GM23338 (cell line): ENCODE measurements at regions not wholly inside any gene's neighbourhood (a gene's known extent, or its start where the extent isn't known, plus 50 kb on each side); places are given as distances from the start of the nearest gene placed in this dataset.

ENCODE experiments used
- ATAC-seq: fragments of 200-7000 bp; cut with Tn5 transposase; 3 replicates; pipeline ENCODE4 v1.9.1; 2020
- DNase-seq: peaks from one replicate; pipeline ENCODE4 v3.0.0-alpha.2; 2015; ENCODE audit warnings: low spot score
- H2AFZ ChIP-seq: fragments of 200-600 bp; sonication (generic); 2 replicates; pipeline ENCODE4 v1.8.0; 2016; ENCODE audit warnings: antibody characterized with exemption, mild to moderate bottlenecking, moderate library complexity
- H3F3A ChIP-seq: fragments of 200-600 bp; sonication (generic); replicated peaks from 2 replicates; pipeline ENCODE4 v1.8.0; 2017; ENCODE audit warnings: antibody characterized with exemption, mixed run types, low read depth
- H3K27ac ChIP-seq: fragments of 200-600 bp; sonication (generic); 2 replicates; pipeline ENCODE4 v1.6.1; 2016; ENCODE audit warnings: low read depth
- H3K27me3 ChIP-seq: fragments of 200-600 bp; sonication (generic); 2 replicates; pipeline ENCODE4 v1.8.0; 2016; ENCODE audit warnings: mild to moderate bottlenecking, mixed run types, moderate library complexity; ENCODE audit not compliant: insufficient read depth
- H3K36me3 ChIP-seq: fragments of 200-600 bp; sonication (generic); 2 replicates; pipeline ENCODE4 v1.8.0; 2016; ENCODE audit warnings: mild to moderate bottlenecking; ENCODE audit not compliant: insufficient read depth
- H3K4me1 ChIP-seq: fragments of 200-600 bp; sonication (generic); 2 replicates; pipeline ENCODE4 v1.8.0; 2016; ENCODE audit warnings: mild to moderate bottlenecking, moderate library complexity; ENCODE audit not compliant: insufficient read depth
- H3K4me2 ChIP-seq: fragments of 200-600 bp; sonication (generic); 2 replicates; pipeline ENCODE4 v1.7.1; 2017; ENCODE audit warnings: mixed run types
- H3K4me3 ChIP-seq: fragments of 200-600 bp; sonication (generic); 2 replicates; pipeline ENCODE4 v1.6.1; 2016; ENCODE audit warnings: mixed run types
- H3K79me2 ChIP-seq: fragments of 200-600 bp; sonication (generic); replicated peaks from 2 replicates; pipeline ENCODE4 v1.8.0; 2017; ENCODE audit warnings: mild to moderate bottlenecking; ENCODE audit not compliant: insufficient read depth
- H3K9me2 ChIP-seq: fragments of 200-600 bp; sonication (generic); 2 replicates; pipeline ENCODE4 v1.8.0; 2017; ENCODE audit not compliant: insufficient read depth
- H4K20me1 ChIP-seq: fragments of 200-600 bp; sonication (generic); replicated peaks from 2 replicates; pipeline ENCODE4 v1.8.0; 2017; ENCODE audit warnings: mild to moderate bottlenecking; ENCODE audit not compliant: insufficient read depth
- H3K27ac Mint-ChIP-seq: 2 replicates; pipeline ENCODE4 v1.8.0; 2020; ENCODE audit warnings: inconsistent platforms, mild to moderate bottlenecking, moderate library complexity, mixed read lengths
- H3K27me3 Mint-ChIP-seq: 3 replicates; pipeline ENCODE4 v1.8.0; 2022; ENCODE audit warnings: low read depth, mild to moderate bottlenecking, moderate library complexity, mixed read lengths, inconsistent platforms; ENCODE audit not compliant: insufficient read depth, poor library complexity
- H3K36me3 Mint-ChIP-seq: 3 replicates; pipeline ENCODE4 v1.8.0; 2021; ENCODE audit warnings: low read depth, mild to moderate bottlenecking, inconsistent platforms, moderate library complexity, mixed read lengths
- H3K4me1 Mint-ChIP-seq: 3 replicates; pipeline ENCODE4 v1.8.0; 2020; ENCODE audit warnings: mild to moderate bottlenecking, inconsistent platforms, mixed read lengths
- H3K4me3 Mint-ChIP-seq: 3 replicates; pipeline ENCODE4 v1.8.0; 2021; ENCODE audit warnings: moderate library complexity, mild to moderate bottlenecking, inconsistent platforms, mixed read lengths
- H3K9me3 Mint-ChIP-seq: 3 replicates; pipeline ENCODE4 v1.8.0; 2020; ENCODE audit warnings: moderate library complexity, mild to moderate bottlenecking, inconsistent platforms, mixed read lengths
- CREB1 ChIP-seq: fragments of 250-450 bp; sonication (Bioruptor Pico); IDR thresholded peaks from 2 replicates; pipeline ENCODE4 v1.5.0; 2020; ENCODE audit warnings: low read depth, mild to moderate bottlenecking, moderate library complexity
- EZH2 ChIP-seq: fragments of 200-600 bp; sonication (generic); IDR thresholded peaks from one replicate; pipeline ENCODE4 v1.8.0; 2017; ENCODE audit warnings: antibody characterized with exemption, mild to moderate bottlenecking, low read depth; ENCODE audit not compliant: unreplicated experiment
- EZH2phosphoT487 ChIP-seq: fragments of 200-600 bp; sonication (generic); IDR thresholded peaks from one replicate; pipeline ENCODE4 v1.8.1; 2018; ENCODE audit warnings: antibody characterized with exemption; ENCODE audit not compliant: unreplicated experiment
- JUNB ChIP-seq: IDR thresholded peaks from one replicate; pipeline ENCODE4 v1.6.1; 2016; ENCODE audit warnings: antibody characterized with exemption; ENCODE audit not compliant: unreplicated experiment
- NANOG ChIP-seq: IDR thresholded peaks from 2 replicates; pipeline ENCODE4 v1.6.1; 2016; ENCODE audit warnings: antibody characterized with exemption, borderline replicate concordance
- POLR2AphosphoS5 ChIP-seq: IDR thresholded peaks from 2 replicates; pipeline ENCODE4 v1.6.1; 2016; ENCODE audit warnings: antibody characterized with exemption, low read depth
- STAT1 ChIP-seq: IDR thresholded peaks from one replicate; pipeline ENCODE4 v1.6.1; 2016; ENCODE audit warnings: antibody characterized with exemption; ENCODE audit not compliant: unreplicated experiment
- ZNF114 ChIP-seq: fragments of 250-450 bp; sonication (Bioruptor Pico); IDR thresholded peaks from 2 replicates; pipeline ENCODE4 v1.5.0; 2020; ENCODE audit warnings: mild to moderate bottlenecking, moderate library complexity
- ZNF331 ChIP-seq: fragments of 250-450 bp; sonication (Bioruptor Pico); IDR thresholded peaks from 2 replicates; pipeline ENCODE4 v1.5.0; 2020; ENCODE audit warnings: low read depth, mild to moderate bottlenecking, moderate library complexity
- TF ChIP-seq, protein P1 (sequence below): fragments of 250-450 bp; sonication (Bioruptor Pico); IDR thresholded peaks from 2 replicates; pipeline ENCODE4 v1.5.0; 2020; ENCODE audit warnings: mild to moderate bottlenecking, moderate library complexity
- TF ChIP-seq, protein P2 (sequence below): IDR thresholded peaks from 2 replicates; pipeline ENCODE4 v1.6.1; 2016; ENCODE audit warnings: antibody characterized with exemption
- TF ChIP-seq, protein P3 (sequence below), 2 experiments: fragments of 200-600 bp in 1 of 2; sonication (generic) in 1 of 2; conservative IDR thresholded peaks; 2 replicates each; pipeline versions ENCODE4 v1.5.1 to v1.6.1; 2016 to 2017; ENCODE audit warnings: antibody characterized with exemption in 2 of 2, low read depth in 2 of 2, mild to moderate bottlenecking in 2 of 2, moderate library complexity in 1 of 2
- TF ChIP-seq, protein P4 (sequence below): IDR thresholded peaks from one replicate; pipeline ENCODE4 v1.6.1; 2018; ENCODE audit warnings: antibody characterized with exemption; ENCODE audit not compliant: unreplicated experiment

DNA sequence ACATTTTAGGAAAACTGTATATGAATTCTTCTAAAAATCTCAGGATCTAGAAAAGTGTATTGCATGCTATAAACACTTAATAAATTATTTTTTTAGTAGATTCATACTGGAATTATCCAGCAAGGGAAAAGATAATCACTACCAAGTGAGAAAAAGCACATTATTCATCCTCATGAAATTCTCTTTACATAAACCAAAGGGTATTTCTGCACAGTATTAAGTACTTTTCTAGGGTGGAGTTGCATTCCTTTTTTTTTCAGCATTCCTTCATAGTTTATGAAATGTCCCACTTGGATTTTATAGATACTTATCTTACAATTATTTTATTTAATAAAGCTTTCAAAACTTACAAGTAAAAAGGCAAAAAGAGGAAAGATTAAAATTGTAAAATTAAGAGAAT, 403.3 kb downstream of the HGF start:
- Mint-ChIP-seq H3K27ac (no peak overlapping the region), H3K9me3 (no peaks in the 10 kb centered on the region), H3K36me3 (no peaks in the 10 kb centered on the region), H3K27me3 (peaks cover 2% of the 10 kb centered on the region), H3K4me3 (no peak overlapping the region), H3K4me1 (peaks cover 29% of the 10 kb centered on the region)
- H3K27me3 ChIP-seq: no peaks in the 10 kb centered on the region
- no peaks in the 10 kb centered on the region for H3F3A ChIP-seq
- H3K4me2 ChIP-seq: no peak overlapping the region
- H3K79me2 ChIP-seq: no peaks in the 10 kb centered on the region
- H3K27ac ChIP-seq: no peak overlapping the region
- H3K4me3 ChIP-seq: no peak overlapping the region
- DNase-seq: no peak
- no peak for ATAC-seq
- no peaks in the 10 kb centered on the region for H4K20me1 ChIP-seq
- no peak overlapping the region for H2AFZ ChIP-seq
- H3K36me3 ChIP-seq: no peaks in the 10 kb centered on the region
- peaks cover 13% of the 10 kb centered on the region for H3K4me1 ChIP-seq
- H3K9me2 ChIP-seq: 0 out of 2 replicates have a peak, but pooled peaks cover 8% of the 10 kb centered on the region
- TF ChIP-seq EZH2phosphoT487: no peak
- TF ChIP-seq EZH2: no peak
- TF ChIP-seq CREB1 (CRISPR knock-in tag): no peak
- no peak for TF ChIP-seq ZNF331 (CRISPR knock-in tag)
- TF ChIP-seq, protein P1, sequence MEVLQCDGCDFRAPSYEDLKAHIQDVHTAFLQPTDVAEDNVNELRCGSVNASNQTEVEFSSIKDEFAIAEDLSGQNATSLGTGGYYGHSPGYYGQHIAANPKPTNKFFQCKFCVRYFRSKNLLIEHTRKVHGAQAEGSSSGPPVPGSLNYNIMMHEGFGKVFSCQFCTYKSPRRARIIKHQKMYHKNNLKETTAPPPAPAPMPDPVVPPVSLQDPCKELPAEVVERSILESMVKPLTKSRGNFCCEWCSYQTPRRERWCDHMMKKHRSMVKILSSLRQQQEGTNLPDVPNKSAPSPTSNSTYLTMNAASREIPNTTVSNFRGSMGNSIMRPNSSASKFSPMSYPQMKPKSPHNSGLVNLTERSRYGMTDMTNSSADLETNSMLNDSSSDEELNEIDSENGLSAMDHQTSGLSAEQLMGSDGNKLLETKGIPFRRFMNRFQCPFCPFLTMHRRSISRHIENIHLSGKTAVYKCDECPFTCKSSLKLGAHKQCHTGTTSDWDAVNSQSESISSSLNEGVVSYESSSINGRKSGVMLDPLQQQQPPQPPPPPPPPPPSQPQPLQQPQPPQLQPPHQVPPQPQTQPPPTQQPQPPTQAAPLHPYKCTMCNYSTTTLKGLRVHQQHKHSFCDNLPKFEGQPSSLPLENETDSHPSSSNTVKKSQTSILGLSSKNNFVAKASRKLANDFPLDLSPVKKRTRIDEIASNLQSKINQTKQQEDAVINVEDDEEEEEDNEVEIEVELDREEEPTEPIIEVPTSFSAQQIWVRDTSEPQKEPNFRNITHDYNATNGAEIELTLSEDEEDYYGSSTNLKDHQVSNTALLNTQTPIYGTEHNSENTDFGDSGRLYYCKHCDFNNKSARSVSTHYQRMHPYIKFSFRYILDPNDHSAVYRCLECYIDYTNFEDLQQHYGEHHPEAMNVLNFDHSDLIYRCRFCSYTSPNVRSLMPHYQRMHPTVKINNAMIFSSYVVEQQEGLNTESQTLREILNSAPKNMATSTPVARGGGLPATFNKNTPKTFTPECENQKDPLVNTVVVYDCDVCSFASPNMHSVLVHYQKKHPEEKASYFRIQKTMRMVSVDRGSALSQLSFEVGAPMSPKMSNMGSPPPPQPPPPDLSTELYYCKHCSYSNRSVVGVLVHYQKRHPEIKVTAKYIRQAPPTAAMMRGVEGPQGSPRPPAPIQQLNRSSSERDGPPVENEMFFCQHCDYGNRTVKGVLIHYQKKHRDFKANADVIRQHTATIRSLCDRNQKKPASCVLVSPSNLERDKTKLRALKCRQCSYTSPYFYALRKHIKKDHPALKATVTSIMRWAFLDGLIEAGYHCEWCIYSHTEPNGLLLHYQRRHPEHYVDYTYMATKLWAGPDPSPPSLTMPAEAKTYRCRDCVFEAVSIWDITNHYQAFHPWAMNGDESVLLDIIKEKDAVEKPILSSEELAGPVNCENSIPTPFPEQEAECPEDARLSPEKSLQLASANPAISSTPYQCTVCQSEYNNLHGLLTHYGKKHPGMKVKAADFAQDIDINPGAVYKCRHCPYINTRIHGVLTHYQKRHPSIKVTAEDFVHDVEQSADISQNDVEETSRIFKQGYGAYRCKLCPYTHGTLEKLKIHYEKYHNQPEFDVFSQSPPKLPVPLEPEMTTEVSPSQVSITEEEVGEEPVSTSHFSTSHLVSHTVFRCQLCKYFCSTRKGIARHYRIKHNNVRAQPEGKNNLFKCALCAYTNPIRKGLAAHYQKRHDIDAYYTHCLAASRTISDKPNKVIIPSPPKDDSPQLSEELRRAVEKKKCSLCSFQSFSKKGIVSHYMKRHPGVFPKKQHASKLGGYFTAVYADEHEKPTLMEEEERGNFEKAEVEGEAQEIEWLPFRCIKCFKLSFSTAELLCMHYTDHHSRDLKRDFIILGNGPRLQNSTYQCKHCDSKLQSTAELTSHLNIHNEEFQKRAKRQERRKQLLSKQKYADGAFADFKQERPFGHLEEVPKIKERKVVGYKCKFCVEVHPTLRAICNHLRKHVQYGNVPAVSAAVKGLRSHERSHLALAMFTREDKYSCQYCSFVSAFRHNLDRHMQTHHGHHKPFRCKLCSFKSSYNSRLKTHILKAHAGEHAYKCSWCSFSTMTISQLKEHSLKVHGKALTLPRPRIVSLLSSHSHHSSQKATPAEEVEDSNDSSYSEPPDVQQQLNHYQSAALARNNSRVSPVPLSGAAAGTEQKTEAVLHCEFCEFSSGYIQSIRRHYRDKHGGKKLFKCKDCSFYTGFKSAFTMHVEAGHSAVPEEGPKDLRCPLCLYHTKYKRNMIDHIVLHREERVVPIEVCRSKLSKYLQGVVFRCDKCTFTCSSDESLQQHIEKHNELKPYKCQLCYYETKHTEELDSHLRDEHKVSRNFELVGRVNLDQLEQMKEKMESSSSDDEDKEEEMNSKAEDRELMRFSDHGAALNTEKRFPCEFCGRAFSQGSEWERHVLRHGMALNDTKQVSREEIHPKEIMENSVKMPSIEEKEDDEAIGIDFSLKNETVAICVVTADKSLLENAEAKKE (CRISPR knock-in tag): no peak
- TF ChIP-seq, protein P2, sequence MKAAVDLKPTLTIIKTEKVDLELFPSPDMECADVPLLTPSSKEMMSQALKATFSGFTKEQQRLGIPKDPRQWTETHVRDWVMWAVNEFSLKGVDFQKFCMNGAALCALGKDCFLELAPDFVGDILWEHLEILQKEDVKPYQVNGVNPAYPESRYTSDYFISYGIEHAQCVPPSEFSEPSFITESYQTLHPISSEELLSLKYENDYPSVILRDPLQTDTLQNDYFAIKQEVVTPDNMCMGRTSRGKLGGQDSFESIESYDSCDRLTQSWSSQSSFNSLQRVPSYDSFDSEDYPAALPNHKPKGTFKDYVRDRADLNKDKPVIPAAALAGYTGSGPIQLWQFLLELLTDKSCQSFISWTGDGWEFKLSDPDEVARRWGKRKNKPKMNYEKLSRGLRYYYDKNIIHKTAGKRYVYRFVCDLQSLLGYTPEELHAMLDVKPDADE: no peak
- no peak for TF ChIP-seq POLR2AphosphoS5
- TF ChIP-seq, protein P3, sequence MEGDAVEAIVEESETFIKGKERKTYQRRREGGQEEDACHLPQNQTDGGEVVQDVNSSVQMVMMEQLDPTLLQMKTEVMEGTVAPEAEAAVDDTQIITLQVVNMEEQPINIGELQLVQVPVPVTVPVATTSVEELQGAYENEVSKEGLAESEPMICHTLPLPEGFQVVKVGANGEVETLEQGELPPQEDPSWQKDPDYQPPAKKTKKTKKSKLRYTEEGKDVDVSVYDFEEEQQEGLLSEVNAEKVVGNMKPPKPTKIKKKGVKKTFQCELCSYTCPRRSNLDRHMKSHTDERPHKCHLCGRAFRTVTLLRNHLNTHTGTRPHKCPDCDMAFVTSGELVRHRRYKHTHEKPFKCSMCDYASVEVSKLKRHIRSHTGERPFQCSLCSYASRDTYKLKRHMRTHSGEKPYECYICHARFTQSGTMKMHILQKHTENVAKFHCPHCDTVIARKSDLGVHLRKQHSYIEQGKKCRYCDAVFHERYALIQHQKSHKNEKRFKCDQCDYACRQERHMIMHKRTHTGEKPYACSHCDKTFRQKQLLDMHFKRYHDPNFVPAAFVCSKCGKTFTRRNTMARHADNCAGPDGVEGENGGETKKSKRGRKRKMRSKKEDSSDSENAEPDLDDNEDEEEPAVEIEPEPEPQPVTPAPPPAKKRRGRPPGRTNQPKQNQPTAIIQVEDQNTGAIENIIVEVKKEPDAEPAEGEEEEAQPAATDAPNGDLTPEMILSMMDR (conservative IDR thresholded peaks at IDR 0.05; ENCODE audit: low read depth in 2 of 2): no peak
- TF ChIP-seq STAT1: no peak
- TF ChIP-seq, protein P4, sequence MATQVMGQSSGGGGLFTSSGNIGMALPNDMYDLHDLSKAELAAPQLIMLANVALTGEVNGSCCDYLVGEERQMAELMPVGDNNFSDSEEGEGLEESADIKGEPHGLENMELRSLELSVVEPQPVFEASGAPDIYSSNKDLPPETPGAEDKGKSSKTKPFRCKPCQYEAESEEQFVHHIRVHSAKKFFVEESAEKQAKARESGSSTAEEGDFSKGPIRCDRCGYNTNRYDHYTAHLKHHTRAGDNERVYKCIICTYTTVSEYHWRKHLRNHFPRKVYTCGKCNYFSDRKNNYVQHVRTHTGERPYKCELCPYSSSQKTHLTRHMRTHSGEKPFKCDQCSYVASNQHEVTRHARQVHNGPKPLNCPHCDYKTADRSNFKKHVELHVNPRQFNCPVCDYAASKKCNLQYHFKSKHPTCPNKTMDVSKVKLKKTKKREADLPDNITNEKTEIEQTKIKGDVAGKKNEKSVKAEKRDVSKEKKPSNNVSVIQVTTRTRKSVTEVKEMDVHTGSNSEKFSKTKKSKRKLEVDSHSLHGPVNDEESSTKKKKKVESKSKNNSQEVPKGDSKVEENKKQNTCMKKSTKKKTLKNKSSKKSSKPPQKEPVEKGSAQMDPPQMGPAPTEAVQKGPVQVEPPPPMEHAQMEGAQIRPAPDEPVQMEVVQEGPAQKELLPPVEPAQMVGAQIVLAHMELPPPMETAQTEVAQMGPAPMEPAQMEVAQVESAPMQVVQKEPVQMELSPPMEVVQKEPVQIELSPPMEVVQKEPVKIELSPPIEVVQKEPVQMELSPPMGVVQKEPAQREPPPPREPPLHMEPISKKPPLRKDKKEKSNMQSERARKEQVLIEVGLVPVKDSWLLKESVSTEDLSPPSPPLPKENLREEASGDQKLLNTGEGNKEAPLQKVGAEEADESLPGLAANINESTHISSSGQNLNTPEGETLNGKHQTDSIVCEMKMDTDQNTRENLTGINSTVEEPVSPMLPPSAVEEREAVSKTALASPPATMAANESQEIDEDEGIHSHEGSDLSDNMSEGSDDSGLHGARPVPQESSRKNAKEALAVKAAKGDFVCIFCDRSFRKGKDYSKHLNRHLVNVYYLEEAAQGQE: no peak
- no peak for TF ChIP-seq JUNB
- TF ChIP-seq NANOG: no peak
- no peak for TF ChIP-seq ZNF114 (CRISPR knock-in tag)
